Stimulated activated CD4-positive, alpha-beta T cell treated with anti-CD3 and anti-CD28 coated beads, Interleukin-2, amount 100 ng/mL, for 24 hours (primary cell): ENCODE measurements at regions not wholly inside any gene's neighbourhood (a gene's known extent, or its start where the extent isn't known, plus 50 kb on each side); places are given as distances from the start of the nearest gene placed in this dataset.

Experiments
- DNase-seq, 2 donors: peaks; one replicate each; pipeline ENCODE4 v3.0.0-alpha.2; 2020

DNA sequence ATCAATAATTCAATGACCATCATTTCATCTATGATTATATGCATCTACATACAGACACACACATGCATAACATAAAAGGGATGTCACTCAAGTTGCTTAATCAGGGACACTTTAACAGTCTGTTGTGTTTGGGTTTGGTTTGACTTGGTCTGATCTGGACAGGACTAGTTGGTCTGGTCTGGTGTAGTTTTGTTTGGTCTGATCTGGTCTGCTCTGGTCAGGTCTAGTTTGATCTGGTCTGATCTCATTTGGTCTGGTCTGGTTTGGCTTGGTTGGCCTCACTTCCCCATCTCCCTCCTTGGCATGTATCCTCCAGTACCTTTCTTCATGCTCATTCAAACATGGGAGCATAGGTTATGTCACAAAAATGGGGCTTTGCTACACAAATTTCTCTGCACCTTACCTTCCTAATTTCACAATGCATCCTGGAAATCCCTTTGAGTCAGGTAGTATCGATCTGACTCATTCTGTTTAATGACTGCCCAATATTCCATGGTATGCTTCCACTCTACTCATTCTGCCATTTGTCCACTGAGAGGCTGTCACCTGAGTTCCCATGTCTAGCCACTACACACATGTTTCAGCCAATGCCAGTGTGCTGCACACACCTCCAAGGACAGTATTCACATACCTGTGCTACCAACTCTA is 73.0 kb upstream of the TPM1 start:
- no peak for DNase-seq

GRCh38 chr15:62972814-62973213 is 69.7 kb upstream of the TPM1 start:
- no peak for DNase-seq

GRCh38 chr15:62975515-62975914 is 67.0 kb upstream of the TPM1 start:
- DNase-seq = no peak

GRCh38 chr15:62976301-62976881 is 66.2 kb upstream of the TPM1 start:
- DNase-seq = no peak

DNA sequence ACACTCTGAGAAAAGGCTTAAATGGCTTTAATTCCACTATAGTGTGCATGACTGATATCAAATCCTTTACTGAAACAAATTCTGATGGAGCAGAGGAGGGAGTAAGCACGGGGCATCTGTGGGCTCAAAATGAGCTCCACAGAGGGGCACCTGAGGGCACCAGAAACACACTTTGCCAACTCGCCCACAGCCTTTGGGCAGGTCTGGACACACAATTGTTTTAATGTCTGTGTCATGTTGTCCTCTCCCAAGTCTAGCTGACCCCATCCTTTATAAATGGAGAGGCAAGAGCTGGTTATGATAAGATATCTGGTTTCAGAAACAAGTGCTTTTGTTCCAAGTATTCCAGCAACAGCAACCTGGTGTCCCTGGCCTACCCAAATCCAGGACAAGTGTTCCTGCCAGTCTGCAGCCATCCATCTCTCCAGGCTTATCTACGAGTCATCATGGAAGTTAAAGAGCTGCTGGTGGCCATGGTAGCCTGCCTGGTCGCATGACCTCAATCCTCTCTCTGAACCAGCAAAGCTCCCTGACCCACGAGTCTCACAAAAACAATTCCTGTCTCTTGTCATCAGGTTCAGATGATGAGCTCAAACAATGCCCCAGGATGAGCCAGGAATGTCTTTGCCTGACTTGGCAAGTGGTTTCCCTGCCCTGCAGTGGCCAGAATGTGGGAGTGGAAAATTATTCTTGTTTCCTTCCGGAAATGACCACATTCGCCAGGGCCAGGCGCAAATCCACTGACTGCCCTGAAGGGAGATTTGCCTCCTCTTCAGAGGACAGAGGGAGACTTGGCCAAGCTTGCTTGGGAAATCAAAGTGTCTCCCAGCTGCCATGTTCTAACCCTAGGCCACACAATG is 64.4 kb upstream of the TPM1 start:
- no peak for DNase-seq

- DNase-seq = no peak
Observed at GRCh38 chr15:62979252-62979651, 63.3 kb upstream of the TPM1 start.

- no peak for DNase-seq
Observed at GRCh38 chr15:62981071-62981470, 61.5 kb upstream of the TPM1 start.

GRCh38 chr15:62983956-62984355 is 58.6 kb upstream of the TPM1 start:
- no peak for DNase-seq

GRCh38 chr15:62985768-62986167 is 56.8 kb upstream of the TPM1 start:
- DNase-seq = no peak

DNA sequence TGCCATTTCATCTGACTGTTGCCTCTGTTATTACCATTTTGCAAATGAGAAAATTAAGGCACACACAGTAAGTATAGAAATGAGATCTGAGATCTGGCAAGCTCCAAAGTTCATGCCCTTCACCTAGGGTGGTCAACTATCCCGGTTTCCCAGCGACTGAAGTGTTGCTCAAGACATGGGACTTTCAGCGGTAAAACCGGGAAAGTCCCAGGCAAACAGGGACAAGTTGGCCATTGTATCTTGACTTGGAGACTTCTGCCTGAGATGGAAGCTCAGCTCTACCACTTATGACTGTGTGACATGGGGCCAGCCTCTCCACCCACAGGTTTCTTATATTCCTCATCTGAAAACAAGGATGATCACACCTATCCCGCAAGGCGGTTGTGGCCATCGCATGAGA is 55.6 kb upstream of the TPM1 start:
- DNase-seq = no peak

- DNase-seq = no peak
Observed at GRCh38 chr15:62988701-62989100, 53.8 kb upstream of the TPM1 start.

GRCh38 chr15:62989366-62990055 is 53.0 kb upstream of the TPM1 start:
- no peak for DNase-seq

DNA sequence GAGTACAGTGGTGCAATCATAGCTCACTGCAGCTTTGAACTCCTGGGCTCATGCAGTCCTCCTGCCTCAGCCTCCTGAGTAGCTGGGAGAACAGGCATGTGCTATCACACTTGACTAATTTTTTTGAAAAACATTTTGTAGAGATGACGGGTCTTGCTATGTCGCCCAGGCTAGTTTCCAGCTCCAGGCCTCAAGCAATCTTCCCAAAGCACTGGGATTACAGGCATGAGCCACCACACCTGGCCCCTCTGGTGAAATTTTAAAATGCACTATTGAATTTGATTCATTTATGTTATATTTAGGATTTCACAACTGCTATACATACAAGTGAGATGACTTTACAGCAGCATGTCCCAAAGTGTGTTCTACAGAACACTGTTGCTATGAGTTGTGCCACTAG is 50.8 kb upstream of the TPM1 start:
- DNase-seq = no peak

- DNase-seq = no peak
Observed at GRCh38 chr15:62992302-62992701, 50.2 kb upstream of the TPM1 start.
